ENCODE measurements at regions not wholly inside any gene's neighbourhood (a gene's known extent, or its start where the extent isn't known, plus 50 kb on each side); places are given as distances from the start of the nearest gene placed in this dataset.

DNA sequence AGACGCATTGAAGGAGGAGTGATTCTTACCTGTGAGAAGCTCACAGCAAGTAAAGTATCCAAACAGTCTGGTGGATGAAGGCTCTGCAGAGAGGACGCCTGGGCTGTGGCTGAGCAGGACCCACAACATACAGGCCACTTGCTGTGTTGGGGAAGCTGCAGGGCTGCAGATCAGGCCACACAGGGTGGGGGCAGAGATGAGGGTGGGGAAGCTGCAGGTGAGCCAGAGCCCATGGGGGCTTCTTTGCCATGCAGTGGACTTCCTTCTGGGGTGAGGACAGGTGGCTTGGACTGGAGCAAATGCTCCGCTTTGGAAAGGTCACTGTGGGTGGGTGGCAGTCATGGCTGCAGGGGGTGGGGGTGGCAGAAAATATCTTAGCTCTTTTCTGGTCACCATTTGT is 214.8 kb downstream of the GLRX3 start:
- DNase-seq (ENCODE audit: low spot score), result no peak
- H3K9me2 ChIP-seq (ENCODE audit: insufficient read depth, low read length), result no peaks in the 10 kb centered on the region
- TF ChIP-seq, protein P1, sequence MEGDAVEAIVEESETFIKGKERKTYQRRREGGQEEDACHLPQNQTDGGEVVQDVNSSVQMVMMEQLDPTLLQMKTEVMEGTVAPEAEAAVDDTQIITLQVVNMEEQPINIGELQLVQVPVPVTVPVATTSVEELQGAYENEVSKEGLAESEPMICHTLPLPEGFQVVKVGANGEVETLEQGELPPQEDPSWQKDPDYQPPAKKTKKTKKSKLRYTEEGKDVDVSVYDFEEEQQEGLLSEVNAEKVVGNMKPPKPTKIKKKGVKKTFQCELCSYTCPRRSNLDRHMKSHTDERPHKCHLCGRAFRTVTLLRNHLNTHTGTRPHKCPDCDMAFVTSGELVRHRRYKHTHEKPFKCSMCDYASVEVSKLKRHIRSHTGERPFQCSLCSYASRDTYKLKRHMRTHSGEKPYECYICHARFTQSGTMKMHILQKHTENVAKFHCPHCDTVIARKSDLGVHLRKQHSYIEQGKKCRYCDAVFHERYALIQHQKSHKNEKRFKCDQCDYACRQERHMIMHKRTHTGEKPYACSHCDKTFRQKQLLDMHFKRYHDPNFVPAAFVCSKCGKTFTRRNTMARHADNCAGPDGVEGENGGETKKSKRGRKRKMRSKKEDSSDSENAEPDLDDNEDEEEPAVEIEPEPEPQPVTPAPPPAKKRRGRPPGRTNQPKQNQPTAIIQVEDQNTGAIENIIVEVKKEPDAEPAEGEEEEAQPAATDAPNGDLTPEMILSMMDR (conservative IDR thresholded peaks at IDR 0.05; ENCODE audit: low read length), result no peak
- TF ChIP-seq EZH2phosphoT487 (IDR thresholded peaks at IDR 0.05; ENCODE audit: borderline replicate concordance, low read depth, low read length), result no peak
- H3K4me1 ChIP-seq (ENCODE audit: insufficient read depth, low read length, poor library complexity, severe bottlenecking), result no peaks in the 10 kb centered on the region
- H3K9me3 ChIP-seq (ENCODE audit: low read length), result no peaks in the 10 kb centered on the region
- H4K20me1 ChIP-seq (ENCODE audit: insufficient read depth, low read length), result no peaks in the 10 kb centered on the region
- intact Hi-C loops (cut with micrococcal nuclease; ENCODE audit: unreplicated experiment), result no loop called here
- no TSS peak for BruUV-seq (replicated peaks)
- H3K27ac ChIP-seq (ENCODE audit: low read depth, low read length, poor library complexity, severe bottlenecking), result no peak overlapping the region
- no peak overlapping the region for H3K4me2 ChIP-seq (ENCODE audit: low read length)
- no peak overlapping the region for H2AFZ ChIP-seq (ENCODE audit: low read length)
- no peak overlapping the region for H3K4me3 ChIP-seq (ENCODE audit: low read depth, low read length, poor library complexity, severe bottlenecking)
- POLR2A ChIA-PET, result interaction anchor here (0.6 kb wide), 1 partner anchor 11 kb away, joined by 3 read pairs; no protein-coding TSS in a partner anchor
- no peaks in the 10 kb centered on the region for H3K36me3 ChIP-seq (ENCODE audit: insufficient read depth, low read length)
- CTCF ChIA-PET (ENCODE audit: unreplicated experiment), result no interaction called here
- no peaks in the 10 kb centered on the region for H3K79me2 ChIP-seq (ENCODE audit: insufficient read depth, low read depth, low read length)

DNA sequence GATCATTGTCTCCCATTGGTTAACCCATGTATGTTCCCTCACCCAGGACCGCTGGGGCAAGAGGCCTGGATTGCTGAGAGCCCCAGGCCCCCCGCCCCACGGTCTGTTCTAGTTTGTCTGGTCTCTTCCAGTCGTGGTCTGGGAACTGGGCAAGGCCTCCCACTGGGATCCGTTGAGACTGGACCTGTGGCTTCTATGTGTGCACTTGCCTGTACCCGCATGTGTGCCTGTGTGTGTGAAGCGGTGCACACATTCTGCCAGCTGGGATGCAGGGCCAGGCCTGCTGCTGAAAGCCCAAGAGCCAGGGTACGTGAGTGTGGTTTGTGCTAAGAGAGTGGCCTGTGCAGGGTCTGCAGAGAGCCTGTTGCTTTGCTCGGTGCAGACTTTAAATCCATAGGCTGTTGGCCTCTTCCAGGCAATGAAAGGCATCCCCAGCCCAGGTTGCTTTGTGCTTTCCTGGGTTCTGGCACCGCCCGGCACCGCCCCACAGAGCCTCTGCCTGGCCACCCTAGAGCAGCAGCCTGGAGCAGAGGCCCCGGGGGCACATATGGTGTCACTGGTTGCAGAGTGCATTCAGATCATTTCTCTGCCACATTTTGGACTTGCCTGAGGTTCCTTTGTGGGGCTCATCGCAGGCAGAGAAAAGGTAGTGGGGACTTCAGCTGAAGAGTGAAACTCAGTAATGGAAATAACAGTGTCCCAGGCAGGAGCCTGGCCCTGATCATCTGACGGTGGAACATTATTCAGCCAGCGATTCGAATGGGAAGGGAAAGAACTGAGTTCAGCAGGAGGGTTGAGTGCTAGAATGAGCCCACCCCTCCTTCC is 215.5 kb downstream of the GLRX3 start:
- H3K4me1 ChIP-seq (ENCODE audit: insufficient read depth, low read length, poor library complexity, severe bottlenecking), result no peaks in the 10 kb centered on the region
- no TSS peak for BruUV-seq (replicated peaks)
- intact Hi-C loops (cut with micrococcal nuclease; ENCODE audit: unreplicated experiment), result no loop called here
- no peaks in the 10 kb centered on the region for H3K36me3 ChIP-seq (ENCODE audit: insufficient read depth, low read length)
- DNase-seq (ENCODE audit: low spot score), result no peak
- no peak overlapping the region for H2AFZ ChIP-seq (ENCODE audit: low read length)
- TF ChIP-seq, protein P1 (conservative IDR thresholded peaks at IDR 0.05; ENCODE audit: low read length), result no peak
- no peak for TF ChIP-seq EZH2phosphoT487 (IDR thresholded peaks at IDR 0.05; ENCODE audit: borderline replicate concordance, low read depth, low read length)
- no peak overlapping the region for H3K4me2 ChIP-seq (ENCODE audit: low read length)
- ChIA-PET CTCF (ENCODE audit: unreplicated experiment) (no interaction called here), POLR2A (no interaction called here)
- H4K20me1 ChIP-seq (ENCODE audit: insufficient read depth, low read length), result no peaks in the 10 kb centered on the region
- no peak overlapping the region for H3K4me3 ChIP-seq (ENCODE audit: low read depth, low read length, poor library complexity, severe bottlenecking)
- no peaks in the 10 kb centered on the region for H3K9me3 ChIP-seq (ENCODE audit: low read length)
- H3K9me2 ChIP-seq (ENCODE audit: insufficient read depth, low read length), result no peaks in the 10 kb centered on the region
- no peaks in the 10 kb centered on the region for H3K79me2 ChIP-seq (ENCODE audit: insufficient read depth, low read depth, low read length)
- no peak overlapping the region for H3K27ac ChIP-seq (ENCODE audit: low read depth, low read length, poor library complexity, severe bottlenecking)

DNA sequence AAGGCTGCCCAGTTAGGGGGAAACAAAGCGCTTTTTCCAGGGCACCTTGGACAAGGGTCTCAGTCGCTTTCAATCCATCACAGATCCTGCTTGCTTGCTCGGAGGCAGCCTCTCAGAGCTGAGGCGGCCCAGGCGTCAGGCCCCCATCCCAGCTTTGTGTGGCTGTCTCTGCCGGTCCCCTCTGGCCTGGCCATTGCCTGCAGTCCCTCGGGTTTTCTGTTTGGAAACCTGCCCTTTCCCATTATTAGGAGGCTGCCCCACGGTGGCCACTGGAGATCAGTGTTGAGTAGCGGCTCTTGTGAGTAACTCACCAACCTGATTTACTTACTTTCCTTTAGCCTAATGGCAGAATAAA is 216.1 kb downstream of the GLRX3 start:
- Histone ChIP-seq H3K79me2 (ENCODE audit: insufficient read depth, low read depth, low read length) (no peaks in the 10 kb centered on the region), H3K36me3 (ENCODE audit: insufficient read depth, low read length) (no peaks in the 10 kb centered on the region), H2AFZ (ENCODE audit: low read length) (no peak overlapping the region), H3K4me2 (ENCODE audit: low read length) (no peak overlapping the region), H3K9me3 (ENCODE audit: low read length) (no peaks in the 10 kb centered on the region), H3K9me2 (ENCODE audit: insufficient read depth, low read length) (no peaks in the 10 kb centered on the region), H3K27ac (ENCODE audit: low read depth, low read length, poor library complexity, severe bottlenecking) (no peak overlapping the region), H3K4me1 (ENCODE audit: insufficient read depth, low read length, poor library complexity, severe bottlenecking) (no peaks in the 10 kb centered on the region), H4K20me1 (ENCODE audit: insufficient read depth, low read length) (no peaks in the 10 kb centered on the region), H3K4me3 (ENCODE audit: low read depth, low read length, poor library complexity, severe bottlenecking) (no peak overlapping the region)
- BruUV-seq (replicated peaks), result no TSS peak
- ChIA-PET POLR2A (no interaction called here), CTCF (ENCODE audit: unreplicated experiment) (no interaction called here)
- no peak for DNase-seq (ENCODE audit: low spot score)
- no peak for TF ChIP-seq EZH2phosphoT487 (IDR thresholded peaks at IDR 0.05; ENCODE audit: borderline replicate concordance, low read depth, low read length)
- TF ChIP-seq, protein P1 (conservative IDR thresholded peaks at IDR 0.05; ENCODE audit: low read length), result no peak
- intact Hi-C loops (cut with micrococcal nuclease; ENCODE audit: unreplicated experiment), result no loop called here
